Activated T-cell treated with anti-CD3 and anti-CD28 coated beads, Interleukin-2, amount 50 U/mL, for 72 hours (primary cell): ENCODE measurements at regions not wholly inside any gene's neighbourhood (a gene's known extent, or its start where the extent isn't known, plus 50 kb on each side); places are given as distances from the start of the nearest gene placed in this dataset.
"Not testable (repeated sequence)": the region's sequence is repeated elsewhere in the genome, so short reads cannot be mapped to it uniquely, and the experiment has no call there.

ENCODE experiments used
- ATAC-seq, 2 donors: fragments of 150-1000 bp; cut with Tn5 transposase; replicated peaks in 1 of 2; 2 replicates each; pipeline ENCODE4 v1.10.0; 2021; ENCODE audit warnings: moderate library complexity in 2 of 2, mild to moderate bottlenecking in 1 of 2
- DNase-seq, 2 donors: peaks; one replicate each; pipeline ENCODE4 v3.0.0; 2021 to 2022; ENCODE audit warnings: mixed read lengths in 1 of 2
- H3K27ac Mint-ChIP-seq: one replicate; pipeline ENCODE4 v1.8.0; 2022; ENCODE audit warnings: mild to moderate bottlenecking, moderate library complexity, mixed read lengths
- H3K27me3 Mint-ChIP-seq: one replicate; pipeline ENCODE4 v1.8.0; 2022; ENCODE audit warnings: low read depth, mixed read lengths
- H3K36me3 Mint-ChIP-seq, 2 donors: one replicate each; pipeline ENCODE4 v1.8.0; 2022; ENCODE audit warnings: mixed read lengths in 2 of 2, mild to moderate bottlenecking in 1 of 2; ENCODE audit not compliant: insufficient read depth in 2 of 2
- H3K4me1 Mint-ChIP-seq: one replicate; pipeline ENCODE4 v1.8.0; 2022; ENCODE audit warnings: low read depth, mixed read lengths
- H3K4me3 Mint-ChIP-seq, 2 donors: one replicate each; pipeline ENCODE4 v1.8.0; 2022; ENCODE audit warnings: mild to moderate bottlenecking in 2 of 2, mixed read lengths in 2 of 2, moderate library complexity in 2 of 2
- H3K9me3 Mint-ChIP-seq, 2 donors: one replicate each; pipeline ENCODE4 v1.8.0; 2022; ENCODE audit warnings: mixed read lengths in 2 of 2

DNA sequence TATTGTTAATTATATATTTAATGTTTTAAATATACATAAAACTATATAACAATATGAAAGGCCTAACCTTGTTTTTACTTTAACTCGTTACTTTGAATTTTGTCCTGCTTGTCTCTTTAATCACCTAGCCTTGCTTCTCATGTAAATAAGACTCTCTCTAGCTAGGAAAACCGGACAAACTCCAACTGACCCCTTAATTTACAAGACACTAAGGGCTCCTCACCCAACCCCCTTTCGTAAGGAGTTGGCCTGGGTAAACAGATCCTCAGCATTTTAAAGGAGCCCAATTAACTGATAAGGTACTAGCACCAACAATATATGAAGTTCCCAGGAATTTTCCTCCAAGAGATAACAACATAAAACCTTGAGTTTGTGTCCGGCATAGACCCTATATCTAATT lies 1246.9 kb downstream of the JRKL start:
- not testable (repeated sequence) for H3K4me1 Mint-ChIP-seq, H3K36me3 Mint-ChIP-seq, H3K4me3 Mint-ChIP-seq, H3K9me3 Mint-ChIP-seq, ATAC-seq, DNase-seq, H3K27ac Mint-ChIP-seq, H3K27me3 Mint-ChIP-seq

DNA sequence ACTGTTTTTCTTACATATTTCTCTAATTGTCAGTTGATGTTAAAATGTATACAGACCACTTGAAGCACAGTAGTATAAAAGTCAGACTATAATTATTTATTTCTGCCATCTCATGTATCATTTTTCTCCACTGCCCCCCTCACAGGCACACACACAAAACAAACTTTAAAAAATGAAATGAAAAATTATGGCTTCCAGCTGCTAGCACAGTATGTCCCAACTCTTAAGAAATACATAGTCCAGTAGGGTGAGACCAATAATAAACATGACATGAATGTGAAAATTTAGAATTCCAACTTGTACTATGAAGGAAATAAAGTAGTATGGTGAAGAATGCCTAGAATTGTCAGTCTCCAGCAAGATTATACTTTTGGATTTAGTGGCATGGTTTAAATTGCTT lies 1247.9 kb downstream of the JRKL start:
- no peaks in the 10 kb centered on the region for H3K36me3 Mint-ChIP-seq
- H3K4me3 Mint-ChIP-seq = no peak overlapping the region
- no peaks in the 10 kb centered on the region for H3K27me3 Mint-ChIP-seq
- peaks cover 6 to 9% of the 10 kb centered on the region in 2 donors for H3K9me3 Mint-ChIP-seq
- ATAC-seq = no peak
- no peaks in the 10 kb centered on the region for H3K4me1 Mint-ChIP-seq
- DNase-seq = no peak
- H3K27ac Mint-ChIP-seq = no peak overlapping the region

DNA sequence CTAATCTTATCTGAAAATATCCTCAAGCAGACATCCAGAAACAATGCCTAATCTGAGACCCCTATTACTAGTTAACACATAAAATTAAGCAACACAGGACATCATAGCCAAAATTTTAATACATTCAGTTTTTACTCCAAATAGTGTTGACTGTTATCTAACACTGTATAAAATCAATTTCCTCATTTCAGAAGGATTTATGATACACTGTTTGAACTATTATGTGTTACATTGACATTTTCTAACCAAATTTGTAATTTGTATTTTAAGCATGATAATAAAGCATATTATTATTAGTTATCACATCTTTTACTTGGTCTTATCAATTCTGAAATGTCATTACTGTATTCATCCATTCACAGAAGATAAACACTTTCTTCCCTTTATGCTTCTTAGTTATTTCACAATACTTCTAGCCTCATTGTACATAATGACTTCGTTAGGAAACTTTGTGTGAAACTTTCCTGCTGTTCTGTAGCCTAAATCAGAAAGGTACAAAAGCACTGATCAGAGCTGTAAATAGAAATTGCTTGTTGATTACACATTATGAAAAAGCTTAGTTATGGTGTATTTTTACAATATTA lies 1248.9 kb downstream of the JRKL start:
- no peaks in the 10 kb centered on the region for H3K36me3 Mint-ChIP-seq
- DNase-seq (no peak), ATAC-seq (no peak)
- no peak overlapping the region for H3K27ac Mint-ChIP-seq
- no peak overlapping the region for H3K4me3 Mint-ChIP-seq
- no peaks in the 10 kb centered on the region for H3K27me3 Mint-ChIP-seq
- peaks cover 4 to 6% of the 10 kb centered on the region in 2 donors for H3K9me3 Mint-ChIP-seq
- H3K4me1 Mint-ChIP-seq = no peaks in the 10 kb centered on the region

DNA sequence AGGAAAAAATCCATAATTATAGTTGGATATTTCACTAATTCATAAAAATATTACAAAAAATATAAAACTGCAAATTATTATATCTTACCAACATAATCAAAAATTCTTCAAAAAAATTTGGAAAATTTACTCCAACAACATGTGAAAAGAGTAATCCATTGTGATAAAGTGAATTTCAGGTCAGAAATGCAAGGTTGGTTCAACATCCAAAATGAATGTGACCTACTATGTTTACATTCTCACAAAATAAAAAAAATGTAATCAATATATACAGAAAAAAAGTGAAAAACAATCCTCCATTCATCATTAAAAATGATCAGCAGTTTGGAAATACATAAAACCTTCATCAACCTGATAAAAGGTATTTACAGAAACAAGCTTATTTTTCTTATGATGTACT lies 1252.2 kb downstream of the JRKL start:
- no peaks in the 10 kb centered on the region for H3K4me1 Mint-ChIP-seq
- no peaks in the 10 kb centered on the region for H3K27me3 Mint-ChIP-seq
- ATAC-seq (no peak), DNase-seq (no peak)
- no peak overlapping the region for H3K27ac Mint-ChIP-seq
- H3K36me3 Mint-ChIP-seq = no peaks in the 10 kb centered on the region
- peaks cover 8 to 9% of the 10 kb centered on the region in 2 donors for H3K9me3 Mint-ChIP-seq
- H3K4me3 Mint-ChIP-seq = no peak overlapping the region

DNA sequence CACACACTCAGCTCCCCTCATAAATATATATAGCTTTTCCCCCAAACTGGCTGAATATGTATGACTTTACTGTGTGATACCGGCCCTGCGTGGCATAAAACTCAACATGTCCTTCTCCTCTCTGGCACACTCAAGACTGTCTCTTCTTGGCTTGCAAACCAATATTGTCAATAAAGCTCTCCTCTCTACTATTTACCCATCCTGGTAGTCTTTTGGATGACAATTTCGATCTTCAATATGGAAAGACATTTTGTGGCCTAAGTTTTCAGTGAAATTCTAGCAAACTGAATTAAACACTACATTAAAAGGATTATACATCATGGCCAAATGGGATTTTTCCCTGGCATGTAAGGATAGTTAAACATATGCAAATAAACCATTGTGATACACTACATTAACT lies 1255.9 kb downstream of the JRKL start:
- Mint-ChIP-seq H3K27ac (no peak overlapping the region), H3K9me3 (peaks cover 9 to 12% of the 10 kb centered on the region in 2 donors)
- ATAC-seq = no peak

DNA sequence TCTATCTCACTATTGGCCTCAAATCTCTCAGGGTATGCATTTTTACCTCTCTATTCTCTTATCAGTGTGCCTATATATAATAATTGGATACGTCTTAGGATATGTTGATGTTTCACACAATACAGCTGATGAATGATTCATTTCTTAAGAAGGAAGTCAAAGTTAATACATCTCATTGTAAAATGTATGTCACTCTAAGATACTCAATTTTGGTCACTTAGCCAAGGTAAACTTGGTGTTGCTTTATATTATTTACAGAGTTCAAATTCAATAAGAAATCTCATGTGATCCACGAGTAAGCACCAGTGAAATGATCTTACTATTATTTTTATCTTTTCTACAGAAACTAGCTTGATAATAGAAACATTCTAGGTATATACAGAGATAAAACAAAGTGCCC lies 1266.5 kb downstream of the JRKL start:
- DNase-seq (no peak), ATAC-seq (no peak)
- Mint-ChIP-seq H3K27me3 (no peaks in the 10 kb centered on the region), H3K4me1 (no peaks in the 10 kb centered on the region), H3K36me3 (no peaks in the 10 kb centered on the region), H3K9me3 (peaks cover 0 to 2% of the 10 kb centered on the region in 2 donors), H3K4me3 (no peak overlapping the region), H3K27ac (no peak overlapping the region)

More for the DNA sequence above, 1255.9 kb downstream of the JRKL start:
- no peak for DNase-seq
- Mint-ChIP-seq H3K36me3 (no peaks in the 10 kb centered on the region), H3K4me1 (no peaks in the 10 kb centered on the region), H3K4me3 (no peak overlapping the region), H3K27me3 (no peaks in the 10 kb centered on the region)

DNA sequence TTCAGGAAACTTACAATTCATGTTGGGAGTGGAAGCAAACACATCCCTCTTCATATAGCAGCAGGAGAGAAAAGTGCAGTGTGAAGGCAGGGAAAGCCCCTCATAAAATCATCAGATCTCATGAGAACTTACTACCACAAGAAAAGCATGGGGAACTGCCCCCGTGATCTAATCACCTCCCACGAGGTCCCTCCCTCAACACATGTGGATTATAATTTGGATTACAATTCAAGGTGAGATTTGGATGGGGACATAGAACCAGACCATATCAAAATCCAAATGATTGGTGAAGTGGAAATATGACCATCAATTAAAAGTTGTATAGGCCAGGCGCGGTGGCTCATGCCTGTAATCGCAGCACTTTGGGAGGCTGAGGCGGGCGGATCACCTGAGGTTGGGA lies 1268.0 kb downstream of the JRKL start:
- no peaks in the 10 kb centered on the region for H3K27me3 Mint-ChIP-seq
- no peaks in the 10 kb centered on the region for H3K4me1 Mint-ChIP-seq
- no peak overlapping the region for H3K4me3 Mint-ChIP-seq
- ATAC-seq = no peak
- H3K27ac Mint-ChIP-seq = no peak overlapping the region
- DNase-seq = no peak
- H3K9me3 Mint-ChIP-seq = peaks cover 0 to 2% of the 10 kb centered on the region in 2 donors
- H3K36me3 Mint-ChIP-seq = no peaks in the 10 kb centered on the region

DNA sequence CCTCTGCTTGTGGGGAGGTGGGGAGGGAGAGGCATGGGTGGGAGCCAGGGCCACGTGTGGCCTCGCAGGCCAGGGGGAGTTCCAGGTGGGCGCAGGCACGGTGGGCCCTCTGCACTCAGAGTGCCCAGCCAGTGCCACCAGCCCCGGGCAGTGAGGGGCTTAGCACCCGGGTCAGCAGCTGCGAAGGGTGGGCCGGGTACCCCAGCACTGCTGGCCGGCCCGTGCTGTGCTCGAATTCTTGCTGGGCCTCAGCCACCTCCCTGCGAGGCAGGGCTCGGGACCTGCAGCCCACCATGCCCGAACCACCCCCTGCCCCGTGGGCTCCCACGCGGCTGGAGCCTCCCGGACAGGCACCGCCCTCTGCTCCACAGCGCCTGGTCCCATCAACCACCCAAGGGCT lies 1277.2 kb downstream of the JRKL start:
- ATAC-seq (no peak), DNase-seq (no peak)
- Mint-ChIP-seq H3K9me3 (peaks cover 0 to 1% of the 10 kb centered on the region in 2 donors), H3K4me3 (no peak overlapping the region), H3K27me3 (no peaks in the 10 kb centered on the region), H3K36me3 (no peaks in the 10 kb centered on the region), H3K4me1 (no peaks in the 10 kb centered on the region), H3K27ac (no peak overlapping the region)

DNA sequence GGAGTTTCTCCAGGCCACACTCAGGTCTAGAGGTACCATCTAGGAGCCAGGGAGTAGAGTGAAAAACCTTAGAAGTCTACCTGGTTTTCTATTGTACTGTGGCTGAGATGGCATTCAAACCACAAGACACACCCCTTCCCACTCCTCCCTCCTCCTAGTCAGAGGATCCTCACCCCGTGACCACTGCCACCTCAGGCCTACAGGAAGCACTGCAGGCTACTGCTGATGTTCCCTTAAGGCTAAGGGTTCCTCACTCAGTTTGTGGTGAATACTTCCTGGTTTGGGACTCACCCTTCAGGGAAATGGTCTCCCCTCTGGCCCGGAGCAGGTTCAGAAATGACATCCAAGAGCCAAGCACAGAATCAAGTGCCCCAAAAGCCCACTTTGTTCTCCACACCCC lies 1293.9 kb downstream of the JRKL start:
- H3K4me3 Mint-ChIP-seq = no peak overlapping the region
- H3K27me3 Mint-ChIP-seq = no peaks in the 10 kb centered on the region
- H3K9me3 Mint-ChIP-seq = peaks cover 5 to 6% of the 10 kb centered on the region in 2 donors
- no peaks in the 10 kb centered on the region for H3K4me1 Mint-ChIP-seq
- DNase-seq (no peak), ATAC-seq (no peak)
- no peak overlapping the region for H3K27ac Mint-ChIP-seq
- peaks cover 0 to 5% of the 10 kb centered on the region in 2 donors for H3K36me3 Mint-ChIP-seq

DNA sequence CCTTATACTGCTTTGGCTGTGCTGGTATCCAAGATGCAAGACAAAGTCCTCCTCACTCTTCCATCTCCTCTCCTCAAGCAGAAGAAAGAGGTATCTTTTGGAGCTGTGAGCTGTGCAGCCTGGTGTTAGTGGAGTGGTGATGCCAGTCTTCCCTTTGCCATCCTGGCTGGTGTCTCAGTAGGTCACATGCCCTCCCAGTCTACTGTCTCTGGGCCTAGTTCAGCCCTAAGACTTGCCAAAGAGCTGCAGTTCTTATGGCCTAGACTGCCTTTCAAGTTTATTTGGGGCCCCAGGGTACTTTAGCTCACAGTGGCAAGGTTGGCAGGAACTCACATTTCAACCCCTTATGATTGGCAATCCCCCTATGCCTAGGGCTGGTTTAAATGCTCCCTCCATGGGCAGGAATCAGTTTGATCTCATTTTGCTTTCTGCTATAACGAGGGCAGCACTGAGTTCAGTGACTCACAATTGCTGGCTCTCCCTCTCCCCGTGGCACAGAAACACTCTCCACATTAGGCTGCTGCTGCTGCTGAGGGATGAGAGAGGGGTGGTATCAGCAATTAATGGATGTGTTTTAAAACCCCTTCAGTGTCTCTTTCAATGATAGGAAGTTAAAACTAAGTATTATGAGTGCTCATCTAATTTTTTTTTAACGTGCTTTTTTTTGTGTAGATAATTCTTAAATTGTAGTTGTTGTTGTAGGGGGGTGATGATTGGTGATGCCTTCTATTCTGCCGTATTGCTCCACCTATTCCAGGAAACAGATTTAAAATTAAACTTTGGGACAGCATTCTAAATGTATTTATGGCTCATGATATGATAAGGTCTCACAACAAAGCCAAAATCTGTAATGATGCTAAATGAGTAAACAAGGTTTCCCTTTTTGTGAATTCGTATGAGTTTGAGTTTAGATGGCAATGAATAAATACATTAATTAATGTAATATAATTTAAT lies 1295.0 kb downstream of the JRKL start:
- H3K9me3 Mint-ChIP-seq = peaks cover 6 to 7% of the 10 kb centered on the region in 2 donors
- H3K4me1 Mint-ChIP-seq = no peaks in the 10 kb centered on the region
- H3K27me3 Mint-ChIP-seq = no peaks in the 10 kb centered on the region
- DNase-seq (no peak), ATAC-seq (no peak)
- H3K4me3 Mint-ChIP-seq = no peak overlapping the region
- H3K27ac Mint-ChIP-seq = no peak overlapping the region
- H3K36me3 Mint-ChIP-seq = peaks cover 0 to 5% of the 10 kb centered on the region in 2 donors

DNA sequence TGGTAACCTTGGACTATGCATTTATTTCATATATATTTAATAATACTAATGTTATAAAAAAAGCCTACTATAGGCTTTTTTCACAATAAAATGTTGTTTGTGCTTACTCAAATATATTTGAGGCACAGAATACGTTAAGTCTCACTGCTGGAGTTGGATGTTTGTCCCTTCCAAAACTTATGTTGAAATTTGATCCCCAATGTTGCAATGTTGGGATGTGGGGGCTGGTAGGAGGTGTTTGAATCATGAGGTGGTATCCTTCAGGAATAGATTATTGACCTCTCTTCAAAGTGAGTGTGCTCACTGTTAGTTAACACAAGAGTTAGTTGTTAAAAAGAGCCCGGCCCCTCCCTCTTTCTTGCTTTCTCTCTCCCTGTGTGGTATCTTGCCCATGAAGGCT lies 1295.9 kb downstream of the JRKL start:
- Mint-ChIP-seq H3K27me3 (no peaks in the 10 kb centered on the region), H3K4me1 (no peaks in the 10 kb centered on the region), H3K27ac (no peak overlapping the region), H3K4me3 (no peak overlapping the region), H3K36me3 (peaks cover 0 to 5% of the 10 kb centered on the region in 2 donors), H3K9me3 (peaks cover 7 to 8% of the 10 kb centered on the region in 2 donors)
- ATAC-seq (no peak), DNase-seq (no peak)

DNA sequence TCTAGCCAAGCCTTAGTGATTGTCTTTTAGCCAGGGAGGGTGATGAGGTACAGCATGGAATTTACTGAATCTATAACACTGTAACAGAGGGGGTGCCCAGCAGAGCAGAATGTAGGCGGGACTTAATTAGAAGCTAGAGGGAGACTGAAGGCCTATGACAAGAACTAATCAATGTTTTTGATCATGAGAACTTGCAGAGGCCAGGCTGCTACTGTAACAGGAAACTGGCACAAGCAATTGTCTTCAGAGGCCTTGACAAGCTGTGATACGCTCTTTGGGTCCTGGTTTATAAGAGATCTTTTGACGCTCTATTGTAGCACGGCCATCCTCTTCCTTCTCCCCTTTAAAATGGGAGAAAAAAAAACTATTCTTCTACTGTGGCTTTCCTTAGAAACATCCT lies 1297.3 kb downstream of the JRKL start:
- H3K27ac Mint-ChIP-seq = no peak overlapping the region
- no peak for DNase-seq
- H3K27me3 Mint-ChIP-seq = no peaks in the 10 kb centered on the region
- ATAC-seq = no peak
- no peaks in the 10 kb centered on the region for H3K4me1 Mint-ChIP-seq
- H3K9me3 Mint-ChIP-seq = peaks cover 4 to 10% of the 10 kb centered on the region in 2 donors
- peaks cover 0 to 2% of the 10 kb centered on the region in 2 donors for H3K36me3 Mint-ChIP-seq
- no peak overlapping the region for H3K4me3 Mint-ChIP-seq

DNA sequence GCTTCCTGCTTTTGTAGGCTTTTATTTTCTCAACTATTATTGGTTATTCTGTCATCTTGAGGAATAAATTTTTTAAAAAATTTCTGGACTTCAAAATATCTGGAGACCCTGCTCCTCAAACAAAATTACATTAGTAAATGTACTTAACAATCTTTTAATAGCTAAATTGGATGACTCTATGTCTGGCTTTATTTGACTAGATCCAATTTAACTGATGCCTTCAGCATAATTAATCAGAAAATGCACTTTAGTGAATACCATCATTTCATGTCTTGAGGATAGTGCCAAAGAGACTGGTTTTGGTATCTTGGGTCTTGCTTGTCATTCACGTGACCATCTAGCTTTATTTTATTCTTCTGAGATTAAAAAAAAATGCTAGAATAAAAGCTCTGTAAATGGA lies 1301.2 kb downstream of the JRKL start:
- DNase-seq (no peak), ATAC-seq (no peak)
- Mint-ChIP-seq H3K27me3 (no peaks in the 10 kb centered on the region), H3K27ac (no peak overlapping the region), H3K9me3 (peaks cover 6 to 8% of the 10 kb centered on the region in 2 donors), H3K4me1 (no peaks in the 10 kb centered on the region), H3K4me3 (no peak overlapping the region), H3K36me3 (no peaks in the 10 kb centered on the region)
